A549 (cell line): ENCODE measurements at regions not wholly inside any gene's neighbourhood (a gene's known extent, or its start where the extent isn't known, plus 50 kb on each side); places are given as distances from the start of the nearest gene placed in this dataset.

ENCODE experiments used
- ATAC-seq, 2 experiments: fragments of 200-7000 bp in 1 of 2; fragments of >200 bp in 1 of 2; cut with Nextera tagmentation in 1 of 2; cut with Tn5 transposase in 1 of 2; 3 replicates each; pipeline versions ENCODE4 v1.8.0 to v1.9.1; 2018 to 2020; ENCODE audit warnings: mild to moderate bottlenecking in 1 of 2, moderate library complexity in 1 of 2
- CTCF ChIA-PET: fragments of 300-600 bp; sonication (Branson Sonifier 250); formaldehyde crosslinking; extraction: SDS; loops from one replicate; lab custom pipeline; 2021; ENCODE audit warnings: antibody characterized with exemption, inconsistent platforms; lab: Yijun Ruan, JAX
- POLR2A ChIA-PET: fragments of 350-600 bp; formaldehyde crosslinking; extraction: SDS; loops from one replicate; lab custom pipeline; 2021; ENCODE audit warnings: antibody characterized with exemption, inconsistent platforms; lab: Yijun Ruan, JAX
- DNase-seq, 2 experiments: peaks; one replicate each; pipeline versions ENCODE4 v3.0.0 to v3.0.0-alpha.2; 2011 to 2016; ENCODE audit warnings: low read depth in 1 of 2, low spot score in 1 of 2
- FAIRE-seq: peaks from 2 replicates; lab custom pipeline; 2011; peaks lifted over from hg19 to GRCh38; lab: Jason Lieb, UNC
- H3K27ac ChIP-seq, 2 experiments: fragments of >200 bp; sonication (Bioruptor Twin); formaldehyde crosslinking; 3 replicates each; pipeline ENCODE4 v1.5.1; 2016 to 2017
- H3K4me1 ChIP-seq: fragments of >200 bp; sonication (Bioruptor Twin); formaldehyde crosslinking; 3 replicates; pipeline ENCODE4 v1.6.1; 2016
- H3K4me2 ChIP-seq: fragments of >200 bp; sonication (Bioruptor Twin); formaldehyde crosslinking; 3 replicates; pipeline ENCODE4 v1.6.1; 2016
- H3K4me3 ChIP-seq: fragments of >200 bp; sonication (Bioruptor Twin); formaldehyde crosslinking; 3 replicates; pipeline ENCODE4 v1.5.1; 2016
- H3K9me3 ChIP-seq: fragments of >200 bp; sonication (Bioruptor Twin); formaldehyde crosslinking; 3 replicates; pipeline ENCODE4 v1.6.1; 2016
- BHLHE40 ChIP-seq: IDR thresholded peaks from 2 replicates; pipeline ENCODE4 v1.6.1; 2012; ENCODE audit warnings: low read depth, low read length, inconsistent platforms
- CHD4 ChIP-seq: fragments of 200-600 bp; sonication (generic); IDR thresholded peaks from 2 replicates; pipeline ENCODE4 v1.6.1; 2016; ENCODE audit warnings: antibody characterized with exemption, mild to moderate bottlenecking, borderline replicate concordance
- E2F6 ChIP-seq: IDR thresholded peaks from 2 replicates; pipeline ENCODE4 v1.6.1; 2012; ENCODE audit warnings: low read depth, borderline replicate concordance
- EP300 ChIP-seq, 2 experiments: fragments of >200 bp; sonication (Bioruptor Twin); formaldehyde crosslinking; IDR thresholded peaks; 2 replicates in 1 of 2; 3 replicates in 1 of 2; pipeline ENCODE4 v1.6.1; 2016 to 2017
- GATA3 ChIP-seq: IDR thresholded peaks from 2 replicates; pipeline ENCODE4 v1.6.1; 2012; ENCODE audit warnings: borderline replicate concordance
- HDAC2 ChIP-seq: fragments of 200-600 bp; sonication (generic); IDR thresholded peaks from 2 replicates; pipeline ENCODE4 v1.6.1; 2016
- HES2 ChIP-seq: fragments of >200 bp; sonication (Bioruptor Twin); formaldehyde crosslinking; IDR thresholded peaks from 2 replicates; pipeline ENCODE4 v1.6.1; 2016
- JUNB ChIP-seq: fragments of >200 bp; sonication (Bioruptor Twin); formaldehyde crosslinking; IDR thresholded peaks from 2 replicates; pipeline ENCODE4 v1.6.1; 2016
- KDM5A ChIP-seq: fragments of 200-600 bp; sonication (generic); IDR thresholded peaks from 2 replicates; pipeline ENCODE4 v1.6.1; 2016; ENCODE audit warnings: antibody characterized with exemption, mild to moderate bottlenecking
- MYC ChIP-seq: IDR thresholded peaks from 2 replicates; pipeline ENCODE4 v1.6.1; 2012; ENCODE audit warnings: mild to moderate bottlenecking, inconsistent platforms, low read length, improper control_type of control experiment, borderline replicate concordance
- NPAS2 ChIP-seq: fragments of 250-450 bp; sonication (Bioruptor Pico); IDR thresholded peaks from 2 replicates; pipeline ENCODE4 v1.8.0; 2022; ENCODE audit warnings: mild to moderate bottlenecking, moderate library complexity, borderline replicate concordance
- PHF8 ChIP-seq: fragments of 200-600 bp; sonication (generic); IDR thresholded peaks from 2 replicates; pipeline ENCODE4 v1.6.1; 2016; ENCODE audit warnings: low read depth, mild to moderate bottlenecking, antibody characterized with exemption, moderate library complexity, borderline replicate concordance
- RARB ChIP-seq: fragments of 250-450 bp; sonication (Bioruptor Pico); IDR thresholded peaks from 2 replicates; pipeline ENCODE4 v1.8.0; 2021; ENCODE audit warnings: mild to moderate bottlenecking, moderate library complexity
- RNF2 ChIP-seq: fragments of 200-600 bp; sonication (generic); IDR thresholded peaks from 2 replicates; pipeline ENCODE4 v1.6.1; 2016; ENCODE audit warnings: low read depth, mild to moderate bottlenecking, antibody characterized with exemption, moderate library complexity, borderline replicate concordance
- SREBF2 ChIP-seq: fragments of 450-650 bp; IDR thresholded peaks from 2 replicates; pipeline ENCODE4 v1.6.1; 2014; ENCODE audit warnings: mild to moderate bottlenecking, moderate library complexity
- TFCP2L1 ChIP-seq: fragments of 250-450 bp; sonication (Bioruptor Pico); IDR thresholded peaks from 2 replicates; pipeline ENCODE4 v1.5.0; 2021; ENCODE audit warnings: mild to moderate bottlenecking
- TP53 ChIP-seq: fragments of 250-450 bp; sonication (Bioruptor Pico); IDR thresholded peaks from 2 replicates; pipeline ENCODE4 v1.5.0; 2021; ENCODE audit warnings: mild to moderate bottlenecking, moderate library complexity
- ZC3H11A ChIP-seq: fragments of 450-650 bp; IDR thresholded peaks from 2 replicates; pipeline ENCODE4 v1.6.1; 2014; ENCODE audit warnings: antibody characterized with exemption, mild to moderate bottlenecking
- ZNF302 ChIP-seq: fragments of 250-450 bp; sonication (Bioruptor Pico); IDR thresholded peaks from 2 replicates; pipeline ENCODE4 v1.9.0; 2021; ENCODE audit warnings: inconsistent platforms, mild to moderate bottlenecking, moderate library complexity
- ZSCAN20 ChIP-seq: fragments of 250-450 bp; sonication (Bioruptor Pico); IDR thresholded peaks from 2 replicates; pipeline ENCODE4 v1.8.0; 2022; ENCODE audit warnings: mild to moderate bottlenecking, moderate library complexity
- WGBS: methylation state at CpG from one replicate; pipeline ENCODE4 v1.1.6; 2017; ENCODE audit errors: missing lambda C conversion rate; 5-methylcytosine and 5-hydroxymethylcytosine counted together
- TF ChIP-seq, protein P1 (sequence below): fragments of 150-350 bp; IDR thresholded peaks from 2 replicates; pipeline ENCODE4 v1.6.1; 2014; ENCODE audit warnings: low read depth, mild to moderate bottlenecking, low read length

GRCh38 chr4:184958127-184958922, 60.0 kb upstream of the HELT start:
- TF ChIP-seq ZSCAN20 (CRISPR knock-in tag), result no peak
- no peak for TF ChIP-seq GATA3
- TF ChIP-seq RNF2, result no peak
- no peak for TF ChIP-seq PHF8
- no peak for TF ChIP-seq EP300 (IDR thresholded peaks at IDR 0.05)
- no peak for TF ChIP-seq BHLHE40
- no peak for TF ChIP-seq TP53 (CRISPR knock-in tag)
- TF ChIP-seq KDM5A, result no peak
- TF ChIP-seq NPAS2, result no peak
- Histone ChIP-seq H3K4me1 (no peaks in the 10 kb centered on the region), H3K4me2 (no peak overlapping the region), H3K9me3 (no peaks in the 10 kb centered on the region), H3K27ac (no peak overlapping the region), H3K4me3 (no peak overlapping the region)
- POLR2A ChIA-PET, result no interaction called here
- CTCF ChIA-PET, result interaction anchor here (0.5 kb wide), 1 partner anchor 84 kb away, joined by 4 read pairs; no protein-coding TSS in a partner anchor
- DNase-seq, result no peak
- no peak for ATAC-seq
- FAIRE-seq, result no peak
- 36% methylated on average over 10 of the region's 10 CpGs for WGBS

DNA sequence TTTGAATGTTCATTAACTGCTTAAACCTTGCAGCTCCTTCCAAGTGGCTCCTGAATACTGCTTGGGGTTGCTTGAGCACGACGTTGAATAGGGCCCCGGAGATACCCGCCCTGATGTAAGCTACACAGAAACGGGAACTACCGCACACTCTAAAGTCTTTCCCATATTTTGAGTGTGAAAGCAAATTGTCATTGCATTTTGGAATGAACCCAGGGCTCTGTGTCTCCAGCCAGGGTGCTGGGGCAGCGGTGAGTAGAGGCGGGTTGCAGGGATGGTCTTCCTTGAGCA, 59.4 kb upstream of the HELT start:
- CTCF ChIA-PET, result interaction anchor here (0.5 kb wide), 1 partner anchor 85 kb away, joined by 4 read pairs; no protein-coding TSS in a partner anchor
- no peak overlapping the region for H3K4me3 ChIP-seq
- H3K27ac ChIP-seq, result no peak overlapping the region
- H3K4me2 ChIP-seq, result no peak overlapping the region
- no peaks in the 10 kb centered on the region for H3K9me3 ChIP-seq
- FAIRE-seq (no peak), ATAC-seq (no peak), DNase-seq (no peak)
- POLR2A ChIA-PET, result no interaction called here
- no peak for TF ChIP-seq CHD4
- TF ChIP-seq JUNB, result no peak
- TF ChIP-seq HDAC2, result no peak
- WGBS, result 81% methylated on average over 7 of the region's 8 CpGs
- H3K4me1 ChIP-seq, result no peaks in the 10 kb centered on the region

DNA sequence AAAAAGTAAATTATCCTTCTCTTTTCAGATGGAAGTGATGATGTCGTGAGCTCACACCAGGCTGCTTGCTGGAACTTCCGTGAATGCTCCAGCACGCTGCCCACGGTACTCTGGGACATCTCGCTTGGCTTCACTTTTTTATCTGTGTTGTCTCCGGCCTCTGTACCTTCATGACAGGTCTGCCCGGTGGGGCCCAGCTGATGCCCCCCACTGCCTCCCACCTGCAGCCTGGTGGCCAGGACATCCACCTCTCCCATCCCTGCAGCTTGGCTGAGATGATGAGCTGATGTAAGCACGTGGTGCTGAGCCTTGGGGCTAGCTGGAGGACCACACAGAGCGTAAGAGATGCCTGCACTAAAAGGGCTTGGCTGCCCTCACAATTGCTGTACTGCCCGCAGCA, 59.0 kb upstream of the HELT start:
- 83% methylated on average over 5 of the region's 10 CpGs for WGBS
- no peaks in the 10 kb centered on the region for H3K9me3 ChIP-seq
- no peak for TF ChIP-seq ZC3H11A
- CTCF ChIA-PET, result interaction anchor here (0.5 kb wide), 1 partner anchor 85 kb away, joined by 4 read pairs; no protein-coding TSS in a partner anchor
- no peak overlapping the region for H3K27ac ChIP-seq
- POLR2A ChIA-PET, result no interaction called here
- no peak overlapping the region for H3K4me2 ChIP-seq
- FAIRE-seq, result no peak
- H3K4me3 ChIP-seq, result no peak overlapping the region
- H3K4me1 ChIP-seq, result no peaks in the 10 kb centered on the region
- ATAC-seq, result no peak
- no peak for DNase-seq

- FAIRE-seq, result no peak
- Histone ChIP-seq H3K4me1 (no peaks in the 10 kb centered on the region), H3K4me2 (no peak overlapping the region), H3K27ac (no peak overlapping the region), H3K9me3 (no peaks in the 10 kb centered on the region), H3K4me3 (no peak overlapping the region)
- POLR2A ChIA-PET, result no interaction called here
- no peak for TF ChIP-seq ZNF302 (CRISPR knock-in tag)
- no peak for TF ChIP-seq E2F6
- no peak for TF ChIP-seq RARB (CRISPR knock-in tag)
- no peak for TF ChIP-seq HES2
- TF ChIP-seq GATA3, result no peak
- no peak for TF ChIP-seq MYC
- no peak for TF ChIP-seq TP53 (CRISPR knock-in tag)
- TF ChIP-seq BHLHE40, result no peak
- no peak for TF ChIP-seq SREBF2
- TF ChIP-seq TFCP2L1 (CRISPR knock-in tag), result no peak
- no peak for TF ChIP-seq HDAC2
- TF ChIP-seq, protein P1, sequence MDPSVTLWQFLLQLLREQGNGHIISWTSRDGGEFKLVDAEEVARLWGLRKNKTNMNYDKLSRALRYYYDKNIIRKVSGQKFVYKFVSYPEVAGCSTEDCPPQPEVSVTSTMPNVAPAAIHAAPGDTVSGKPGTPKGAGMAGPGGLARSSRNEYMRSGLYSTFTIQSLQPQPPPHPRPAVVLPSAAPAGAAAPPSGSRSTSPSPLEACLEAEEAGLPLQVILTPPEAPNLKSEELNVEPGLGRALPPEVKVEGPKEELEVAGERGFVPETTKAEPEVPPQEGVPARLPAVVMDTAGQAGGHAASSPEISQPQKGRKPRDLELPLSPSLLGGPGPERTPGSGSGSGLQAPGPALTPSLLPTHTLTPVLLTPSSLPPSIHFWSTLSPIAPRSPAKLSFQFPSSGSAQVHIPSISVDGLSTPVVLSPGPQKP, result no peak
- 71% methylated on average over 12 of the region's 12 CpGs for WGBS
- DNase-seq, result no peak
- no peak for ATAC-seq
- CTCF ChIA-PET, result no interaction called here
Measured at GRCh38 chr4:184959786-184960185, 58.5 kb upstream of the HELT start.
